22Rv1 (cell line): ENCODE measurements at regions not wholly inside any gene's neighbourhood (a gene's known extent, or its start where the extent isn't known, plus 50 kb on each side); places are given as distances from the start of the nearest gene placed in this dataset.

Experiments
- H3K27ac ChIP-seq: fragments of 450-650 bp; 2 replicates; pipeline ENCODE4 v1.5.1; 2017
- ZFX ChIP-seq: fragments of 450-650 bp; IDR thresholded peaks from 2 replicates; pipeline ENCODE4 v1.6.1; 2017; ENCODE audit warnings: antibody characterized with exemption, borderline replicate concordance
- TF ChIP-seq, protein P1 (sequence below): fragments of 450-650 bp; IDR thresholded peaks from 2 replicates; pipeline ENCODE4 v1.5.1; 2017; ENCODE audit warnings: mild to moderate bottlenecking

DNA sequence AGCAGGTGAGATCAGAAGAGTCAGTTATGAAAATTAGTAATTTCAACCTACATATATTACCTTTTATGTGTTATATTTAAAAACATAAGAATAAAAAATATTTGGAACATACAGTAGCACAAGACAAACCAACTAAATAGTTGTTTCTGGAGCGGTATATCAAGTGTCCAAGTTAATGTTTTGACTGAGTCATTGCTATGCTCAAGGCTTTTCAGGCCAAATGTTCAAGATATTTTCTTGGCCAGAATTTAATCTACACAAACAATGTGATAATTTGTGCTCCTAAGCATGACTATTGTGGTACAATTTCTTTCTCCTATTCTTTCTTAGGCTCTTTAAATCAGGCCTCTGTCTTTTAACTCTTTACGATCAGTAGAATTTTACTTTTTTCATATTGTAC is 412.4 kb downstream of the RAP2B start:
- TF ChIP-seq, protein P1, sequence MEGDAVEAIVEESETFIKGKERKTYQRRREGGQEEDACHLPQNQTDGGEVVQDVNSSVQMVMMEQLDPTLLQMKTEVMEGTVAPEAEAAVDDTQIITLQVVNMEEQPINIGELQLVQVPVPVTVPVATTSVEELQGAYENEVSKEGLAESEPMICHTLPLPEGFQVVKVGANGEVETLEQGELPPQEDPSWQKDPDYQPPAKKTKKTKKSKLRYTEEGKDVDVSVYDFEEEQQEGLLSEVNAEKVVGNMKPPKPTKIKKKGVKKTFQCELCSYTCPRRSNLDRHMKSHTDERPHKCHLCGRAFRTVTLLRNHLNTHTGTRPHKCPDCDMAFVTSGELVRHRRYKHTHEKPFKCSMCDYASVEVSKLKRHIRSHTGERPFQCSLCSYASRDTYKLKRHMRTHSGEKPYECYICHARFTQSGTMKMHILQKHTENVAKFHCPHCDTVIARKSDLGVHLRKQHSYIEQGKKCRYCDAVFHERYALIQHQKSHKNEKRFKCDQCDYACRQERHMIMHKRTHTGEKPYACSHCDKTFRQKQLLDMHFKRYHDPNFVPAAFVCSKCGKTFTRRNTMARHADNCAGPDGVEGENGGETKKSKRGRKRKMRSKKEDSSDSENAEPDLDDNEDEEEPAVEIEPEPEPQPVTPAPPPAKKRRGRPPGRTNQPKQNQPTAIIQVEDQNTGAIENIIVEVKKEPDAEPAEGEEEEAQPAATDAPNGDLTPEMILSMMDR = no peak
- TF ChIP-seq ZFX = no peak
- no peak overlapping the region for H3K27ac ChIP-seq

DNA sequence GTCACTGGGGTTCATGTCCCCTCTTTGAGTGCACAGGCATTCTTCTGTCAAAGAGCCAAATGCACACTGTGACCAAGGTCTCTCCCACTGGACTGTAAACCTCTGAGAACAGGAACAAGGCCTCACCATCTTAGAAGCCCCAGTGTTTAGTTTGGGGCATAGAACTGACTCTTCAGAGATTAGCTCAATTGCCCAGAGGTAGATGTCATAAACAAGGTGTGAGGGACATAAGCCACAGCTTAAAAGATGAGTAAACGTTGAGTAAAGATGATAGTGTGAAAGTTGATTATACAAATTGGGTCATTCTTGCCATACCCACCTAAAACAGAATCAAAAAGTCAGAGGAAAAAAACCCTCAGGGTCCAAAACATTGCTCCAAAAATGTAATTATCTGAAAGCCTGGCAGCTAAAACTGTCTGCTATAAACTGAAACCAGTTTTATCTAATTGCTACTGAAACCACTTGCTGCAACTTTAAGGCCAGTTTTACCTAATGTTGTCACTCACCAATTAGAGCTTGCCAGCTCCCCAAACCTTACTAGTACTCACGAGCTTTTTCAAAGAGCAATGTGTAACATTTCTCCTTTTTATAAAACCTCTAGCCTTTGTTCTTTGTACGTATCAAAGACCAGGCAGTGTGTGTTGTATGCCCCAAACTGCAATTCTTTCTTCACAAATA is 415.2 kb downstream of the RAP2B start:
- no peak overlapping the region for H3K27ac ChIP-seq
- no peak for TF ChIP-seq ZFX
- TF ChIP-seq, protein P1 = no peak

DNA sequence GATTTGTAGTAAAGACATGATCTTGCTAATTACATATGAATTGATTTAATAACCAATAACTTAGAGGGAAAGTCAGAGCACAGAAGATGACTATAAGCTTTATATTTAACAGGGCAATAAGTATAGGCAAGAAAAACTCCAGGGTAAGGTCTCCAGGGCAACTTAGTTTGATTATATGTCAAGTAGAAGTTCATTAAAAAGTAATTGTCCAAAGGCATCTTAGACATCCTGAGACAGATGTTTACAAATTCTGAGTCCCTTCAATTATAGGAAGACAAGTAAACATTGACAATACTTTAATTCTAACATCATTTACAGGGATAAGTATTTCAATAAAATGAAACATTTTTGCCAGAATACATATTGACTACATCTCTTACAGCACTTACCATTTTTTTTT is 416.0 kb downstream of the RAP2B start:
- H3K27ac ChIP-seq = no peak overlapping the region
- TF ChIP-seq, protein P1 = no peak
- TF ChIP-seq ZFX = no peak

DNA sequence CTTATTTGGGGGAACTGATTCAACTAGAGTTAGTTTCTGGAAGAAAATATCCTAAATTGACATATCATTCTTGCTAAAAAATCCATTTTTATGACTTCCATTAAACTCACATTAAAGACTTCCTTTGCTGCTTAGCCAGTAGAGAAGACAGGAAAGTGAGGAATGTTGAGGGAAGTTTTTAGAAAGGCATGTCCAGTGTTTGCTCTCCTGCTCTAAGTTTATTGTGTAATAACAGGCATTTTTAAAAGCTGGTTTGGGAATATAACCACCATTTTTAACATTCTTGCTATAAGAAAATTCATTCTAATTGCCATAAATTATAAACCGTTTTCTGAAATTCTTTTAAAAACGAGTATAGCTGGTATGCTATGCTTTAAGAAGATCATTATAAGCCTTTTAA is 428.0 kb downstream of the RAP2B start:
- TF ChIP-seq, protein P1 = no peak
- no peak overlapping the region for H3K27ac ChIP-seq

DNA sequence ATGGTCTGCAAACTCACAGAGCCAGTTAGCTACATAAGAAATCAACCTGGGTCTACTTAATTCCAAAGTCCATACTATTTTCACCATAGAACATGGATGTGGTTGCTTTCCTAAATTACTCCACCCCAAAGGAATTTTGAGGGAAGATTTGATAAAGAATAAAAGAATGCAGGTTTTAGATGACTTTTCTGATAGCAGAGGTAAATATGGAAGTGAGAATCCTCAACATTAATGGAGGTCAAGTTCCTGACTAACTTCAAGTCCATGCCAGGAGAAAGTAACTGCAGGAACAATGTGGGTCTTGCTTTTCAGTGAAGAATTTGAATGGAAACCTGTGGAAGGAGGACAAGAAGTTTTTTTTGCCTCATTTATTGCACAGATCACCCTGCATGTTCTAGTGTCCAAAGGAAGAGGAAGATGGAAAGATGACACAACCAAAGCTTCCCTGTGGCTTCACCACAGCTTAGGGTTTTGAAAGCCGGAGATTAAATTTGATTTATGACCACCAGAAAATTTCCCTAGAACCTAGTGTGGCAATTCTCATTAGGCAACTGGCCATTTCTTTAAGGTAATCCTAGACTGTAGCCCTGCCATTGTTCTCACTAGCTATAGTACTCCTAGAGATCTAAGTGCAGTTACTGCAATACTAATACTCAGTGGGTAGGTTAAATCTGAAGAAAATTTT is 429.7 kb downstream of the RAP2B start:
- no peak for TF ChIP-seq ZFX
- TF ChIP-seq, protein P1 = no peak
- H3K27ac ChIP-seq = no peak overlapping the region

DNA sequence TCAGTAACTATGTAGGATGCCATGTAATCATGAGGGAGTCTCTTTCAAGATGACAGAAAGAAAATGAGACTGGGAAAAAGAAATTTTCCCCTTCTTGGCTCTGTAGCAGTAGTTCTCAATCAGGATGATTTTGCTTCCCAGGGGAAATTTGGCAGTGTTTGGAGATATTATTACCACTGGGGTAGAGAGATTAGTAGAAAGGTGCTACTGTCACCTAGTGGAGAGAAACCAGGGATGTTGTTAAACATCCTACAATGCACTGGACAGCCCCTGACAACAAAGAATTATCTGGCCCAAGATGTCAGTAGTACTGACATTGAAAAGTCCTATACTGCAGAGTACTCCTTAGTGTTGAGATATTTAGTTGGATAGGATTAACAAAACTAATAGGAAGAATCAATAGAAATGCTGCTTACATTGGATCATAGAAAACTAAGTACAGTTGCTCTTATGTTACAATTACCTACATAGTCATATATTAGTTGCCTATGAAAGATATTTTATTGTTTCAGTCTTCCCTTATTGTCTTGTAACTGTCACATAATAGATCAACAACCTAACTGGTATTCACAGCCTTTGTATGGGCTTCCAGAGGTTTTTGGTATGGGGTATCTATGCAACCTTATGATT is 433.3 kb downstream of the RAP2B start:
- H3K27ac ChIP-seq = no peak overlapping the region
- TF ChIP-seq ZFX = no peak
- TF ChIP-seq, protein P1 = peak; percentile 89

DNA sequence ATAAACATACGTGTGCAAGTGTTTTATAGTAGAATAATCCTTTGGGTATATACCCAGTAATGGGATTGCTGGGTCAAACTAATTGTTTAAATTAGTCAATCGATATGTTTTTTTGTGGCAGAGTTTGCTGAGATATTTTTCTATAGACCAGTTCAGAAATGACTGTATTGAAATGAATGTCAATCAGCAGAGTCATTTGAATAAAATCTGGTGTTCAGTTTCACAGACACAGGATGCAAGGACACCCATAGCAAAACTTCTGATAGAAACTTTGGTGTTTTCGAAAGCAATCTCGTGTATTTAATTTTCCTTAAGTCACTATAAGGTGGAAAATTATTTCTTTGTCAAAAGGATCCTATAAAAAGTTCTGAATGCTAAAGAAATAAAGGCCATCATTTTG is 434.4 kb downstream of the RAP2B start:
- no peak for TF ChIP-seq ZFX
- TF ChIP-seq, protein P1 = no peak
- no peak overlapping the region for H3K27ac ChIP-seq
